Adrenal gland (tissue), 5 donors: ENCODE measurements at regions not wholly inside any gene's neighbourhood (a gene's known extent, or its start where the extent isn't known, plus 50 kb on each side); places are given as distances from the start of the nearest gene placed in this dataset.

Source experiments
- POLR2A ChIP-seq, 2 donors: fragments of 450-650 bp; IDR thresholded peaks; one replicate each; pipeline ENCODE4 v1.6.1; 2017; ENCODE audit warnings: antibody characterized with exemption in 2 of 2, mild to moderate bottlenecking in 2 of 2, moderate library complexity in 1 of 2
- TF ChIP-seq, protein P1 (sequence below), 6 experiments: fragments of 450-650 bp in 4 of 6; fragments of 200-600 bp in 2 of 6; sonication (generic) in 1 of 6; IDR thresholded peaks; 1 replicate in 5 of 6; 2 replicates in 1 of 6; pipeline versions ENCODE4 v1.5.1 to v1.8.0; 2016 to 2021; ENCODE audit warnings: antibody characterized with exemption in 6 of 6, mild to moderate bottlenecking in 2 of 6, moderate library complexity in 1 of 6
- donor health status: DM: no; HTN: no; CAD: no.

- TF ChIP-seq, protein P1, sequence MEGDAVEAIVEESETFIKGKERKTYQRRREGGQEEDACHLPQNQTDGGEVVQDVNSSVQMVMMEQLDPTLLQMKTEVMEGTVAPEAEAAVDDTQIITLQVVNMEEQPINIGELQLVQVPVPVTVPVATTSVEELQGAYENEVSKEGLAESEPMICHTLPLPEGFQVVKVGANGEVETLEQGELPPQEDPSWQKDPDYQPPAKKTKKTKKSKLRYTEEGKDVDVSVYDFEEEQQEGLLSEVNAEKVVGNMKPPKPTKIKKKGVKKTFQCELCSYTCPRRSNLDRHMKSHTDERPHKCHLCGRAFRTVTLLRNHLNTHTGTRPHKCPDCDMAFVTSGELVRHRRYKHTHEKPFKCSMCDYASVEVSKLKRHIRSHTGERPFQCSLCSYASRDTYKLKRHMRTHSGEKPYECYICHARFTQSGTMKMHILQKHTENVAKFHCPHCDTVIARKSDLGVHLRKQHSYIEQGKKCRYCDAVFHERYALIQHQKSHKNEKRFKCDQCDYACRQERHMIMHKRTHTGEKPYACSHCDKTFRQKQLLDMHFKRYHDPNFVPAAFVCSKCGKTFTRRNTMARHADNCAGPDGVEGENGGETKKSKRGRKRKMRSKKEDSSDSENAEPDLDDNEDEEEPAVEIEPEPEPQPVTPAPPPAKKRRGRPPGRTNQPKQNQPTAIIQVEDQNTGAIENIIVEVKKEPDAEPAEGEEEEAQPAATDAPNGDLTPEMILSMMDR (IDR thresholded peaks at IDR 0.05): no peak
- TF ChIP-seq POLR2A (IDR thresholded peaks at IDR 0.05): no peak
Measured at GRCh38 chr15:38149315-38149714, 103.3 kb upstream of the SPRED1 start.
